GM12878 (cell line): ENCODE measurements at regions not wholly inside any gene's neighbourhood (a gene's known extent, or its start where the extent isn't known, plus 50 kb on each side); places are given as distances from the start of the nearest gene placed in this dataset.

Experiments used
- ATF2 ChIP-seq: IDR thresholded peaks from 2 replicates; pipeline ENCODE4 v1.6.1; 2012; ENCODE audit warnings: low read length, inconsistent platforms
- BHLHE40 ChIP-seq, 2 experiments: fragments of 450-650 bp in 1 of 2; IDR thresholded peaks; 2 replicates each; pipeline ENCODE4 v1.6.1; 2011 to 2017; ENCODE audit warnings: low read depth in 2 of 2, borderline replicate concordance in 1 of 2, improper control_type of control experiment in 1 of 2, low read length in 1 of 2, mild to moderate bottlenecking in 1 of 2
- CBX3 ChIP-seq: fragments of 200-600 bp; sonication (generic); IDR thresholded peaks from 2 replicates; pipeline ENCODE4 v1.6.1; 2016; ENCODE audit warnings: low read depth, borderline replicate concordance
- CTCF ChIP-seq, 3 experiments: IDR thresholded peaks in 2 of 3; conservative IDR thresholded peaks in 1 of 3; 2 replicates each; pipeline ENCODE4 v1.5.1; 2011; ENCODE audit warnings: low read depth in 3 of 3, low read length in 3 of 3, mild to moderate bottlenecking in 3 of 3, control low read depth in 2 of 3, moderate library complexity in 2 of 3, inconsistent platforms in 1 of 3, mixed read lengths in 1 of 3; ENCODE audit not compliant: control insufficient read depth in 2 of 3, insufficient read depth in 1 of 3; ENCODE audit errors: extremely low read depth in 1 of 3
- EP300 ChIP-seq, 2 experiments: fragments of 150-350 bp in 1 of 2; IDR thresholded peaks; 2 replicates each; pipeline ENCODE4 v1.6.1; 2011 to 2012; ENCODE audit warnings: low read depth in 2 of 2, low read length in 2 of 2, borderline replicate concordance in 1 of 2, improper control_type of control experiment in 1 of 2, inconsistent platforms in 1 of 2; ENCODE audit not compliant: control insufficient read depth in 1 of 2
- MAX ChIP-seq: IDR thresholded peaks from 2 replicates; pipeline ENCODE4 v1.6.1; 2012; ENCODE audit warnings: low read depth, low read length, improper control_type of control experiment
- REST ChIP-seq: IDR thresholded peaks from 2 replicates; pipeline ENCODE4 v1.6.1; 2012; ENCODE audit warnings: mild to moderate bottlenecking, low read depth, low read length
- SIN3A ChIP-seq: IDR thresholded peaks from 2 replicates; pipeline ENCODE4 v1.6.1; 2012; ENCODE audit warnings: low read depth, low read length, improper control_type of control experiment
- SP1 ChIP-seq: IDR thresholded peaks from one replicate; pipeline ENCODE4 v1.6.1; 2011; ENCODE audit warnings: low read depth, low read length
- SPI1 ChIP-seq: IDR thresholded peaks from 2 replicates; pipeline ENCODE4 v1.6.1; 2011; ENCODE audit warnings: low read depth, mild to moderate bottlenecking, low read length, moderate library complexity, borderline replicate concordance; ENCODE audit not compliant: insufficient read depth
- SREBF1 ChIP-seq: IDR thresholded peaks from 2 replicates; pipeline ENCODE4 v1.6.1; 2012; ENCODE audit warnings: mild to moderate bottlenecking, low read length
- YY1 ChIP-seq: IDR thresholded peaks from 2 replicates; pipeline ENCODE4 v1.6.1; 2011; ENCODE audit warnings: low read depth, mild to moderate bottlenecking, low read length
- ZNF207 ChIP-seq: fragments of 450-650 bp; IDR thresholded peaks from 2 replicates; pipeline ENCODE4 v1.6.1; 2014; ENCODE audit warnings: antibody characterized with exemption, mild to moderate bottlenecking, borderline replicate concordance
- TF ChIP-seq, protein P1 (sequence below): IDR thresholded peaks from 2 replicates; pipeline ENCODE4 v1.6.1; 2011; ENCODE audit warnings: low read depth, mild to moderate bottlenecking, low read length, moderate library complexity, borderline replicate concordance; ENCODE audit errors: extremely low read depth

DNA sequence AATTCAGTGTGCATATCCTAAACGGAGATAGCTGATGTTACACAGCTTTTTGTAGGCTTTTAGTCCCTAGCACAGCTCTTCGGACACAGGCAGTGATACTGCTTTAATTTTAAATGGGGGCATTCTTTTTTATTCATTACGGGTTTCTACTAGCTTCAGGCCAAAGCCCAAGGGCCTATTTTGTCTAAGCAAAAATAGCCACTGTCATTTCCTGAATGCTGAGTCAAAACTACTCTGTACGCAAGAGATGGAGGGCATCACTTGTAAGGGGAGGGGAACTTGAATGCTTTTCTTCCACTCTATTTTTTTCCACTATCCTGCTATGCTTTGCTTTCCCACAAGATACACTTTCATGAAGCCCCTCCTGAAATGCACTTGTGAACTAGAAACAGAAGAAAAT lies 360.7 kb downstream of the PMP22 start:
- TF ChIP-seq CTCF (IDR thresholded peaks at IDR 0.05 in 2 of 3, conservative IDR thresholded peaks at IDR 0.05 in 1 of 3; ENCODE audit: control insufficient read depth in 2 of 3, extremely low read depth in 1 of 3, insufficient read depth in 1 of 3, low read depth in 3 of 3, low read length in 3 of 3), result no peak
- TF ChIP-seq BHLHE40 (IDR thresholded peaks at IDR 0.05; ENCODE audit: borderline replicate concordance in 1 of 2, low read depth in 2 of 2, low read length in 1 of 2), result no peak
- TF ChIP-seq, protein P1, sequence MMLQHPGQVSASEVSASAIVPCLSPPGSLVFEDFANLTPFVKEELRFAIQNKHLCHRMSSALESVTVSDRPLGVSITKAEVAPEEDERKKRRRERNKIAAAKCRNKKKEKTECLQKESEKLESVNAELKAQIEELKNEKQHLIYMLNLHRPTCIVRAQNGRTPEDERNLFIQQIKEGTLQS, result no peak
- no peak for TF ChIP-seq REST
- TF ChIP-seq SPI1, result no peak
- TF ChIP-seq ATF2, result no peak
- no peak for TF ChIP-seq MAX
- no peak for TF ChIP-seq SREBF1
- no peak for TF ChIP-seq ZNF207
- no peak for TF ChIP-seq SP1
- TF ChIP-seq SIN3A, result no peak
- TF ChIP-seq EP300 (IDR thresholded peaks at IDR 0.05; ENCODE audit: borderline replicate concordance in 1 of 2, control insufficient read depth in 1 of 2, low read depth in 2 of 2, low read length in 2 of 2), result no peak
- no peak for TF ChIP-seq YY1
- no peak for TF ChIP-seq CBX3
